HEK293 (cell line): ENCODE measurements at regions not wholly inside any gene's neighbourhood (a gene's known extent, or its start where the extent isn't known, plus 50 kb on each side); places are given as distances from the start of the nearest gene placed in this dataset.

Experiments used
- GFI1B ChIP-seq: fragments of 450-650 bp; formaldehyde crosslinking; IDR thresholded peaks from 2 replicates; pipeline ENCODE4 v1.5.1; 2016; ENCODE audit warnings: missing biosample characterization, missing genetic modification characterization
- KLF1 ChIP-seq: fragments of 450-650 bp; formaldehyde crosslinking; IDR thresholded peaks from 2 replicates; pipeline ENCODE4 v1.5.1; 2016; ENCODE audit warnings: missing biosample characterization, missing genetic modification characterization
- KLF9 ChIP-seq: fragments of 450-650 bp; formaldehyde crosslinking; IDR thresholded peaks from 2 replicates; pipeline ENCODE4 v1.5.1; 2016; ENCODE audit warnings: missing biosample characterization, missing genetic modification characterization, low read depth
- PRDM10 ChIP-seq: fragments of 450-650 bp; formaldehyde crosslinking; IDR thresholded peaks from 2 replicates; pipeline ENCODE4 v1.5.1; 2016; ENCODE audit warnings: missing biosample characterization, missing genetic modification characterization
- SP7 ChIP-seq: fragments of 450-650 bp; formaldehyde crosslinking; IDR thresholded peaks from 2 replicates; pipeline ENCODE4 v1.5.1; 2016; ENCODE audit warnings: missing biosample characterization, missing genetic modification characterization
- ZBTB17 ChIP-seq: fragments of 450-650 bp; formaldehyde crosslinking; IDR thresholded peaks from 2 replicates; pipeline ENCODE4 v1.5.1; 2016; ENCODE audit warnings: missing biosample characterization, missing genetic modification characterization
- ZBTB20 ChIP-seq: fragments of 450-650 bp; formaldehyde crosslinking; IDR thresholded peaks from 2 replicates; pipeline ENCODE4 v1.5.1; 2016; ENCODE audit warnings: missing biosample characterization, missing genetic modification characterization
- ZBTB44 ChIP-seq: fragments of 450-650 bp; IDR thresholded peaks from 2 replicates; pipeline ENCODE4 v1.5.1; 2018; ENCODE audit warnings: missing biosample characterization, mild to moderate bottlenecking, missing genetic modification characterization
- ZBTB49 ChIP-seq: fragments of 450-650 bp; formaldehyde crosslinking; IDR thresholded peaks from 2 replicates; pipeline ENCODE4 v1.5.1; 2016; ENCODE audit warnings: missing biosample characterization, missing genetic modification characterization, low read depth
- ZEB2 ChIP-seq: fragments of 450-650 bp; formaldehyde crosslinking; IDR thresholded peaks from 2 replicates; pipeline ENCODE4 v1.5.1; 2016; ENCODE audit warnings: missing biosample characterization, missing genetic modification characterization
- ZFP69B ChIP-seq: fragments of 450-650 bp; formaldehyde crosslinking; IDR thresholded peaks from 2 replicates; pipeline ENCODE4 v1.5.1; 2016; ENCODE audit warnings: missing biosample characterization, missing genetic modification characterization
- ZIC2 ChIP-seq: fragments of 450-650 bp; formaldehyde crosslinking; IDR thresholded peaks from 2 replicates; pipeline ENCODE4 v1.5.1; 2016; ENCODE audit warnings: missing biosample characterization, missing genetic modification characterization
- ZNF2 ChIP-seq: fragments of 450-650 bp; formaldehyde crosslinking; IDR thresholded peaks from 2 replicates; pipeline ENCODE4 v1.5.1; 2016; ENCODE audit warnings: missing biosample characterization, missing genetic modification characterization
- ZNF24 ChIP-seq: fragments of 450-650 bp; formaldehyde crosslinking; IDR thresholded peaks from 2 replicates; pipeline ENCODE4 v1.5.1; 2016; ENCODE audit warnings: missing biosample characterization, missing genetic modification characterization
- ZNF274 ChIP-seq, 2 experiments: fragments of 200-500 bp in 1 of 2; fragments of 450-650 bp in 1 of 2; sonication (Bioruptor generic) in 1 of 2; formaldehyde crosslinking in 1 of 2; IDR thresholded peaks; 2 replicates each; pipeline versions ENCODE4 v1.5.1 to v1.6.1; 2014 to 2016; ENCODE audit warnings: borderline replicate concordance in 1 of 2, inconsistent platforms in 1 of 2, low read length in 1 of 2, missing biosample characterization in 1 of 2, missing genetic modification characterization in 1 of 2
- ZNF302 ChIP-seq: fragments of 450-650 bp; formaldehyde crosslinking; IDR thresholded peaks from 2 replicates; pipeline ENCODE4 v1.5.1; 2016; ENCODE audit warnings: missing biosample characterization, missing genetic modification characterization, low read depth
- ZNF311 ChIP-seq: fragments of 450-650 bp; formaldehyde crosslinking; IDR thresholded peaks from 2 replicates; pipeline ENCODE4 v1.5.1; 2017; ENCODE audit warnings: missing biosample characterization, missing genetic modification characterization, borderline replicate concordance
- ZNF335 ChIP-seq: fragments of 450-650 bp; formaldehyde crosslinking; conservative IDR thresholded peaks from 2 replicates; pipeline ENCODE4 v1.5.1; 2016; ENCODE audit warnings: missing biosample characterization, missing genetic modification characterization
- ZNF404 ChIP-seq: fragments of 450-650 bp; formaldehyde crosslinking; IDR thresholded peaks from 2 replicates; pipeline ENCODE4 v1.5.1; 2017; ENCODE audit warnings: missing biosample characterization, missing genetic modification characterization
- ZNF423 ChIP-seq: fragments of 450-650 bp; formaldehyde crosslinking; IDR thresholded peaks from 2 replicates; pipeline ENCODE4 v1.5.1; 2016; ENCODE audit warnings: missing biosample characterization, missing genetic modification characterization
- ZNF521 ChIP-seq: fragments of 450-650 bp; formaldehyde crosslinking; IDR thresholded peaks from 2 replicates; pipeline ENCODE4 v1.5.1; 2017; ENCODE audit warnings: missing biosample characterization, mild to moderate bottlenecking, missing genetic modification characterization
- ZNF558 ChIP-seq: fragments of 450-650 bp; formaldehyde crosslinking; IDR thresholded peaks from 2 replicates; pipeline ENCODE4 v1.5.1; 2016; ENCODE audit warnings: missing biosample characterization, missing genetic modification characterization
- ZNF585B ChIP-seq: fragments of 450-650 bp; formaldehyde crosslinking; IDR thresholded peaks from 2 replicates; pipeline ENCODE4 v1.5.1; 2016; ENCODE audit warnings: missing biosample characterization, missing genetic modification characterization
- ZNF704 ChIP-seq: fragments of 450-650 bp; formaldehyde crosslinking; IDR thresholded peaks from 2 replicates; pipeline ENCODE4 v1.5.1; 2016; ENCODE audit warnings: missing biosample characterization, missing genetic modification characterization
- ZNF768 ChIP-seq: fragments of 450-650 bp; formaldehyde crosslinking; IDR thresholded peaks from 2 replicates; pipeline ENCODE4 v1.5.1; 2018; ENCODE audit warnings: missing biosample characterization, mild to moderate bottlenecking, missing genetic modification characterization
- ZNF777 ChIP-seq: fragments of 450-650 bp; formaldehyde crosslinking; IDR thresholded peaks from 2 replicates; pipeline ENCODE4 v1.5.1; 2017; ENCODE audit warnings: missing biosample characterization, missing genetic modification characterization, borderline replicate concordance
- ZSCAN16 ChIP-seq: fragments of 450-650 bp; formaldehyde crosslinking; IDR thresholded peaks from 2 replicates; pipeline ENCODE4 v1.5.1; 2016; ENCODE audit warnings: missing biosample characterization, missing genetic modification characterization
- TF ChIP-seq, protein P1 (sequence below): fragments of 450-650 bp; formaldehyde crosslinking; IDR thresholded peaks from 2 replicates; pipeline ENCODE4 v1.5.1; 2016; ENCODE audit warnings: missing biosample characterization, missing genetic modification characterization
- TF ChIP-seq, protein P2 (sequence below): fragments of 450-650 bp; formaldehyde crosslinking; IDR thresholded peaks from 2 replicates; pipeline ENCODE4 v1.5.1; 2017; ENCODE audit warnings: missing biosample characterization, missing genetic modification characterization

GRCh38 chr2:42906557-42907411 is 114.4 kb upstream of the HAAO start (continued):
- peak; percentile 11; the same call in 1 of the 2 replicates for TF ChIP-seq PRDM10
- TF ChIP-seq ZNF585B = no peak
- TF ChIP-seq ZNF274 (IDR thresholded peaks at IDR 0.05; ENCODE audit: low read length) = no peak
- TF ChIP-seq ZNF274 (tag by site-specific recombination; IDR thresholded peaks at IDR 0.05; ENCODE audit: borderline replicate concordance) = no peak
- TF ChIP-seq ZSCAN16 = no peak
- peak; percentile 88 for TF ChIP-seq ZBTB17 (tag by site-specific recombination)
- TF ChIP-seq ZNF704 = no peak
- TF ChIP-seq SP7 (tag by site-specific recombination) = 0 out of 2 replicates have a peak, but pooled peaks have one; percentile 48
- no peak for TF ChIP-seq KLF9 (tag by site-specific recombination)
- no peak for TF ChIP-seq ZNF558 (tag by site-specific recombination)
- no peak for TF ChIP-seq ZBTB20
- peak; percentile 66 for TF ChIP-seq ZIC2 (tag by site-specific recombination)
- TF ChIP-seq ZEB2 (tag by site-specific recombination) = peak; percentile 56; the same call in 1 of the 2 replicates
- TF ChIP-seq ZNF2 = no peak
- peak; percentile 44 for TF ChIP-seq KLF1 (tag by site-specific recombination)
- TF ChIP-seq, protein P1, sequence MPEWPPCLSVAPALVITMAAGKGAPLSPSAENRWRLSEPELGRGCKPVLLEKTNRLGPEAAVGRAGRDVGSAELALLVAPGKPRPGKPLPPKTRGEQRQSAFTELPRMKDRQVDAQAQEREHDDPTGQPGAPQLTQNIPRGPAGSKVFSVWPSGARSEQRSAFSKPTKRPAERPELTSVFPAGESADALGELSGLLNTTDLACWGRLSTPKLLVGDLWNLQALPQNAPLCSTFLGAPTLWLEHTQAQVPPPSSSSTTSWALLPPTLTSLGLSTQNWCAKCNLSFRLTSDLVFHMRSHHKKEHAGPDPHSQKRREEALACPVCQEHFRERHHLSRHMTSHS (tag by site-specific recombination) = no peak
- TF ChIP-seq, protein P2, sequence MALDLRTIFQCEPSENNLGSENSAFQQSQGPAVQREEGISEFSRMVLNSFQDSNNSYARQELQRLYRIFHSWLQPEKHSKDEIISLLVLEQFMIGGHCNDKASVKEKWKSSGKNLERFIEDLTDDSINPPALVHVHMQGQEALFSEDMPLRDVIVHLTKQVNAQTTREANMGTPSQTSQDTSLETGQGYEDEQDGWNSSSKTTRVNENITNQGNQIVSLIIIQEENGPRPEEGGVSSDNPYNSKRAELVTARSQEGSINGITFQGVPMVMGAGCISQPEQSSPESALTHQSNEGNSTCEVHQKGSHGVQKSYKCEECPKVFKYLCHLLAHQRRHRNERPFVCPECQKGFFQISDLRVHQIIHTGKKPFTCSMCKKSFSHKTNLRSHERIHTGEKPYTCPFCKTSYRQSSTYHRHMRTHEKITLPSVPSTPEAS (tag by site-specific recombination) = no peak
- TF ChIP-seq GFI1B (tag by site-specific recombination) = peak; percentile 88
- no peak for TF ChIP-seq ZNF768 (tag by site-specific recombination)
- TF ChIP-seq ZBTB49 (tag by site-specific recombination) = no peak
- no peak for TF ChIP-seq ZNF302
- peak; percentile 25 for TF ChIP-seq ZNF335 (tag by site-specific recombination)
- TF ChIP-seq ZNF423 (tag by site-specific recombination) = peak; percentile 45; the same call in 1 of the 2 replicates
- no peak for TF ChIP-seq ZNF311 (tag by site-specific recombination)
- no peak for TF ChIP-seq ZNF521 (tag by site-specific recombination)
- TF ChIP-seq ZBTB44 (tag by site-specific recombination) = peak; percentile 76
- TF ChIP-seq ZNF777 = no peak
- TF ChIP-seq ZNF24 (tag by site-specific recombination) = 0 out of 2 replicates have a peak, but pooled peaks have one; percentile 46
- TF ChIP-seq ZNF404 (tag by site-specific recombination) = no peak
- TF ChIP-seq ZFP69B (tag by site-specific recombination) = peak; percentile 80
